SK-N-SH treated with all-trans-retinoic acid at 6 μM for 48 hours (cell line): ENCODE measurements at regions not wholly inside any gene's neighbourhood (a gene's known extent, or its start where the extent isn't known, plus 50 kb on each side); places are given as distances from the start of the nearest gene placed in this dataset.

ENCODE experiments used
- ATAC-seq: fragments of 200-7000 bp; cut with Tn5 transposase; 3 replicates; pipeline ENCODE4 v1.9.1; 2020; ENCODE audit warnings: mild to moderate bottlenecking, moderate library complexity
- ARNTL ChIP-seq: fragments of 450-650 bp; formaldehyde crosslinking; IDR thresholded peaks from 2 replicates; pipeline ENCODE4 v1.5.0; 2020; ENCODE audit warnings: low read depth, mild to moderate bottlenecking, moderate library complexity, borderline replicate concordance
- BACH2 ChIP-seq: fragments of 250-450 bp; sonication (Bioruptor Pico); IDR thresholded peaks from 2 replicates; pipeline ENCODE4 v1.9.0; 2021; ENCODE audit warnings: mild to moderate bottlenecking, borderline replicate concordance
- CREB5 ChIP-seq: fragments of 250-450 bp; sonication (Bioruptor Pico); IDR thresholded peaks from 2 replicates; pipeline ENCODE4 v1.5.1; 2020; ENCODE audit warnings: low read depth, mild to moderate bottlenecking, moderate library complexity
- CSDC2 ChIP-seq: fragments of 250-450 bp; sonication (Bioruptor Pico); IDR thresholded peaks from 2 replicates; pipeline ENCODE4 v1.5.0; 2020; ENCODE audit warnings: mild to moderate bottlenecking, moderate library complexity
- CSRNP3 ChIP-seq: fragments of 250-450 bp; sonication (Bioruptor Pico); IDR thresholded peaks from 2 replicates; pipeline ENCODE4 v1.5.1; 2021; ENCODE audit warnings: mild to moderate bottlenecking, moderate library complexity
- ESRRG ChIP-seq: fragments of 250-450 bp; sonication (Bioruptor Pico); IDR thresholded peaks from 2 replicates; pipeline ENCODE4 v1.6.1; 2021; ENCODE audit warnings: mild to moderate bottlenecking
- ISL1 ChIP-seq: fragments of 250-450 bp; sonication (Bioruptor Pico); IDR thresholded peaks from 2 replicates; pipeline ENCODE4 v2.1.2; 2022; ENCODE audit warnings: mild to moderate bottlenecking, moderate library complexity
- PATZ1 ChIP-seq: fragments of 250-450 bp; sonication (Bioruptor Pico); IDR thresholded peaks from 2 replicates; pipeline ENCODE4 v1.8.0; 2020; ENCODE audit warnings: mild to moderate bottlenecking, moderate library complexity, borderline replicate concordance
- POU6F1 ChIP-seq: fragments of 250-450 bp; sonication (Bioruptor Pico); IDR thresholded peaks from 2 replicates; pipeline ENCODE4 v1.8.0; 2021; ENCODE audit warnings: low read depth, mild to moderate bottlenecking, moderate library complexity, borderline replicate concordance
- PPARA ChIP-seq: fragments of 250-450 bp; sonication (Bioruptor Pico); IDR thresholded peaks from 2 replicates; pipeline ENCODE4 v1.5.0; 2020; ENCODE audit warnings: mild to moderate bottlenecking, borderline replicate concordance
- RARB ChIP-seq: fragments of 250-450 bp; sonication (Bioruptor Pico); IDR thresholded peaks from 2 replicates; pipeline ENCODE4 v1.8.0; 2021; ENCODE audit warnings: mild to moderate bottlenecking, moderate library complexity
- SNAI2 ChIP-seq: fragments of 250-450 bp; sonication (Bioruptor Pico); IDR thresholded peaks from 2 replicates; pipeline ENCODE4 v1.5.0; 2020; ENCODE audit warnings: mild to moderate bottlenecking, moderate library complexity
- TCF4 ChIP-seq: fragments of 250-450 bp; sonication (Bioruptor Pico); IDR thresholded peaks from 2 replicates; pipeline ENCODE4 v1.8.0; 2021; ENCODE audit warnings: mild to moderate bottlenecking, moderate library complexity, borderline replicate concordance
- TOX ChIP-seq: fragments of 250-450 bp; sonication (Bioruptor Pico); IDR thresholded peaks from 2 replicates; pipeline ENCODE4 v1.8.0; 2021; ENCODE audit warnings: mild to moderate bottlenecking, moderate library complexity, borderline replicate concordance
- TSHZ2 ChIP-seq: fragments of 250-450 bp; sonication (Bioruptor Pico); IDR thresholded peaks from 2 replicates; pipeline ENCODE4 v1.5.0; 2020; ENCODE audit warnings: mild to moderate bottlenecking, moderate library complexity
- ZFP3 ChIP-seq: fragments of 250-450 bp; sonication (Bioruptor Pico); IDR thresholded peaks from 2 replicates; pipeline ENCODE4 v1.5.0; 2020; ENCODE audit warnings: mild to moderate bottlenecking, moderate library complexity
- ZFP30 ChIP-seq: fragments of 450-650 bp; formaldehyde crosslinking; IDR thresholded peaks from 2 replicates; pipeline ENCODE4 v1.5.0; 2022; ENCODE audit warnings: mild to moderate bottlenecking, moderate library complexity
- ZNF70 ChIP-seq: fragments of 450-650 bp; formaldehyde crosslinking; IDR thresholded peaks from 2 replicates; pipeline ENCODE4 v1.5.0; 2020; ENCODE audit warnings: mild to moderate bottlenecking, moderate library complexity
- ZNF8 ChIP-seq: fragments of 450-650 bp; formaldehyde crosslinking; IDR thresholded peaks from 2 replicates; pipeline ENCODE4 v1.5.0; 2020; ENCODE audit warnings: mild to moderate bottlenecking, moderate library complexity

- TF ChIP-seq CSRNP3 (no peak), ARNTL (CRISPR knock-in tag) (no peak)
- TF ChIP-seq, all 23 proteins: peak for 0
Measured at GRCh38 chr2:30355306-30355705, 91.7 kb upstream of the LCLAT1 start (continued).

- ATAC-seq: no peak
- TF ChIP-seq POU6F1 (no peak), CSDC2 (CRISPR knock-in tag) (no peak), ARNTL (CRISPR knock-in tag) (no peak), ZFP30 (CRISPR knock-in tag) (no peak)
Measured at GRCh38 chr2:30356071-30356470, 91.0 kb upstream of the LCLAT1 start.

GRCh38 chr2:30356776-30357175 lies 90.3 kb upstream of the LCLAT1 start:
- ATAC-seq: no peak
- TF ChIP-seq PATZ1 (no peak), ESRRG (CRISPR knock-in tag) (no peak), ZFP3 (no peak), BACH2 (CRISPR knock-in tag) (no peak), TCF4 (CRISPR knock-in tag) (no peak), TSHZ2 (CRISPR knock-in tag) (no peak), ARNTL (CRISPR knock-in tag) (no peak), PPARA (no peak), POU6F1 (no peak), RARB (no peak), CSRNP3 (no peak), ISL1 (CRISPR knock-in tag) (no peak), CREB5 (no peak), ZFP30 (CRISPR knock-in tag) (no peak), SNAI2 (CRISPR knock-in tag) (no peak), TOX (CRISPR knock-in tag) (no peak), ZNF70 (no peak), ZNF8 (CRISPR knock-in tag) (no peak)
